Mesothelial cell of epicardium (in vitro differentiated cells): ENCODE measurements at regions not wholly inside any gene's neighbourhood (a gene's known extent, or its start where the extent isn't known, plus 50 kb on each side); places are given as distances from the start of the nearest gene placed in this dataset.

Source experiments
- DNase-seq, 2 experiments: peaks; one replicate each; pipeline ENCODE4 v3.0.0; 2021; ENCODE audit warnings: low spot score in 2 of 2; ENCODE audit not compliant: unreplicated experiment in 2 of 2
- H3K27ac Mint-ChIP-seq: 2 replicates; pipeline ENCODE4 v1.8.0; 2021; ENCODE audit warnings: mixed read lengths
- H3K27me3 Mint-ChIP-seq: 2 replicates; pipeline ENCODE4 v1.8.0; 2021; ENCODE audit warnings: low read depth, mixed read lengths
- H3K36me3 Mint-ChIP-seq: 2 replicates; pipeline ENCODE4 v1.8.0; 2021; ENCODE audit warnings: mixed read lengths
- H3K4me1 Mint-ChIP-seq: 2 replicates; pipeline ENCODE4 v1.8.0; 2021; ENCODE audit warnings: mixed read lengths
- H3K4me3 Mint-ChIP-seq: 2 replicates; pipeline ENCODE4 v1.8.0; 2021; ENCODE audit warnings: mild to moderate bottlenecking, moderate library complexity, mixed read lengths
- H3K9me3 Mint-ChIP-seq: 2 replicates; pipeline ENCODE4 v1.8.0; 2021; ENCODE audit warnings: mixed read lengths
- CTCF ChIP-seq: fragments of 200-600 bp; sonication (generic); IDR thresholded peaks from one replicate; pipeline ENCODE4 v1.5.0; 2021; ENCODE audit warnings: antibody characterized with exemption; ENCODE audit not compliant: unreplicated experiment

GRCh38 chr16:14333361-14333760 is 262.2 kb downstream of the MRTFB start:
- no peak overlapping the region for H3K27ac Mint-ChIP-seq
- TF ChIP-seq CTCF, result no peak
- H3K4me1 Mint-ChIP-seq, result no peaks in the 10 kb centered on the region
- H3K9me3 Mint-ChIP-seq, result peaks cover 2% of the 10 kb centered on the region
- H3K36me3 Mint-ChIP-seq, result no peaks in the 10 kb centered on the region
- H3K4me3 Mint-ChIP-seq, result no peak overlapping the region
- DNase-seq, result no peak
- peaks cover 86% of the 10 kb centered on the region for H3K27me3 Mint-ChIP-seq

- Mint-ChIP-seq H3K9me3 (peaks cover 3% of the 10 kb centered on the region), H3K27me3 (peaks cover 84% of the 10 kb centered on the region), H3K4me3 (no peak overlapping the region), H3K36me3 (no peaks in the 10 kb centered on the region), H3K27ac (no peak overlapping the region), H3K4me1 (peaks cover 4% of the 10 kb centered on the region)
- DNase-seq, result no peak
- TF ChIP-seq CTCF, result no peak
Measured at GRCh38 chr16:14331020-14331419, 259.9 kb downstream of the MRTFB start.

- H3K9me3 Mint-ChIP-seq, result peaks cover 3% of the 10 kb centered on the region
- DNase-seq, result no peak
- H3K4me3 Mint-ChIP-seq, result no peak overlapping the region
- peaks cover 11% of the 10 kb centered on the region for H3K4me1 Mint-ChIP-seq
- H3K27ac Mint-ChIP-seq, result no peak overlapping the region
- H3K36me3 Mint-ChIP-seq, result no peaks in the 10 kb centered on the region
- no peak for TF ChIP-seq CTCF
- peaks cover 80% of the 10 kb centered on the region for H3K27me3 Mint-ChIP-seq
Measured at GRCh38 chr16:14329727-14330350, 258.7 kb downstream of the MRTFB start.

DNA sequence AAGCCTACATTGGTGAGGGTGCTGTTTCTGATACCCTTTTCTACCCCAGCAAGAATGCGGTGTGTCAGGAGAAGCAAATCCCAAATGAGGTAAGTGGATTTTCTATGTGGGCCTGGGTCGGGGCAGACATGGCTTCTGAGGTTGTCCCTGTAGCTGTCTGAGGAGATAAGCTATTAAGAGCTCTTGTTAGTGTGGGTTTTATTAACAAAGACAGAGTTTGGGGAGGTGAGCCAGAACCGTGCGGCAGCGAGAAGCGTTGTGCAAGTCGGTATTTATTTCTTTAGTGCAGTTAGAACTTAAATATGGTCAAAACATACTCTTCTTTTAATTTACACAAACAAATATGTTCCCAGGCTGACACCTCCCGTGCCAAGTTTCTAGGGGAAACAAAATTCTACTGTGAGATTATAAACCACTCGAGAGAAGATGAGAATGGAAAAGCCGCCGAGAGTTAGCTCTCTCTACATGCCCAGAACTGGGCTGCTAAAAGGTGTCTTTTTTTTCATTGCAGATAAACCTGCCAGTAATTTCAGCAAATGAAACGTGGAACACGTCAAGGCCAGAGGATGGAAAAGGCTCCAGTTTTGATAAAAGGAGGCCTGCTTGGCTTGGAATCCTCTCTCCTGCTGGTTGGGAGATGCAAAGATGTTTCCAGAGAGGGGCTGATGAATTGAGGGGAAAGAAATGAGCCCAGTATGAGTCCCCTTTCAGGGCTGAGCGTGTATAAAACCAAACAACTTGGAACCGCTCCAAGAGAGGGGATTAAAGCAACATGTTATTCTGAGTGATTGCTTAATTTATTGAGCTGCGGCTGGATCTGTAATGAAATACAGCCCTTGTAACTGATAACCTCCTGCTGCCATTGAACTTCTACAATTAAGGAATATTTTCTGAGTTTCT is 254.6 kb downstream of the MRTFB start:
- Mint-ChIP-seq H3K9me3 (peaks cover 3% of the 10 kb centered on the region), H3K27ac (peak overlapping the region; percentile 60), H3K27me3 (peaks cover 75% of the 10 kb centered on the region), H3K4me1 (peaks cover 15% of the 10 kb centered on the region), H3K4me3 (no peak overlapping the region), H3K36me3 (no peaks in the 10 kb centered on the region)
- TF ChIP-seq CTCF, result no peak
- DNase-seq, result no peak

- peaks cover 15% of the 10 kb centered on the region for H3K4me1 Mint-ChIP-seq
- H3K36me3 Mint-ChIP-seq, result peaks cover 2% of the 10 kb centered on the region
- H3K27ac Mint-ChIP-seq, result no peak overlapping the region
- H3K4me3 Mint-ChIP-seq, result no peak overlapping the region
- no peak for DNase-seq
- TF ChIP-seq CTCF, result no peak
- H3K9me3 Mint-ChIP-seq, result peaks cover 3% of the 10 kb centered on the region
- H3K27me3 Mint-ChIP-seq, result peaks cover 74% of the 10 kb centered on the region
Measured at GRCh38 chr16:14324581-14324980, 253.5 kb downstream of the MRTFB start.
